ENCODE measurements at regions not wholly inside any gene's neighbourhood (a gene's known extent, or its start where the extent isn't known, plus 50 kb on each side); places are given as distances from the start of the nearest gene placed in this dataset.
A peak's percentile ranks its signal among the peaks of the same experiment; 100 is the strongest.

GRCh38 chr1:62962901-62963776, 179.2 kb downstream of the ATG4C start:
- Histone ChIP-seq H2AFZ (ENCODE audit: low read depth, low read length, poor library complexity, severe bottlenecking) (peak overlapping the region; percentile 57), H4K20me1 (ENCODE audit: insufficient read depth) (no peaks in the 10 kb centered on the region), H3K9me3 (ENCODE audit: control insufficient read depth in 1 of 2, insufficient read depth in 1 of 2, low read depth in 1 of 2, low read length in 2 of 2) (no peaks in the 10 kb centered on the region), H3K79me2 (ENCODE audit: insufficient read depth, low read length) (no peaks in the 10 kb centered on the region), H3K36me3 (ENCODE audit: control insufficient read depth in 1 of 2, insufficient read depth in 2 of 2, low read length in 2 of 2) (no peaks in the 10 kb centered on the region), H3K4me2 (ENCODE audit: low read length) (peak overlapping the region; percentile 41), H3K9ac (ENCODE audit: low read length) (no peak overlapping the region), H3K4me3 (replicated peaks in 1 of 2; ENCODE audit: low read depth in 1 of 2, low read length in 2 of 2) (no peak overlapping the region), H3K4me1 (ENCODE audit: control insufficient read depth in 1 of 2, insufficient read depth in 2 of 2, low read length in 2 of 2) (no peaks in the 10 kb centered on the region), H3K27me3 (ENCODE audit: insufficient read depth, low read length) (no peaks in the 10 kb centered on the region), H3K9me2 (ENCODE audit: insufficient read depth) (no peaks in the 10 kb centered on the region), H3K27ac (ENCODE audit: low read depth, low read length) (no peak overlapping the region)
- ChIA-PET CTCF (no interaction called here), POLR2A (no interaction called here), RAD21 (ENCODE audit: low non-redundant PET in 1 of 2, low total read pairs in 2 of 2, uncharacterized antibody in 2 of 2, unreplicated experiment in 2 of 2) (no interaction called here)
- DNase-seq (ENCODE audit: low read depth, low spot score) (peak; percentile 24), ATAC-seq (peak; percentile 96)
- intact Hi-C loops (cut with micrococcal nuclease), result no loop called here
- TF ChIP-seq CTCF (IDR thresholded peaks at IDR 0.05 in 2 of 3, conservative IDR thresholded peaks at IDR 0.05 in 1 of 3; ENCODE audit: borderline replicate concordance in 1 of 3, insufficient read depth in 1 of 3, low read depth in 2 of 3, low read length in 2 of 3) (peak; percentile 27 to 71 (median 64); a peak in 5 of 6 replicates), RAD21 (IDR thresholded peaks at IDR 0.05; ENCODE audit: low read depth) (peak; percentile 75), EZH2phosphoT487 (IDR thresholded peaks at IDR 0.05; ENCODE audit: borderline replicate concordance) (no peak), SIN3A (IDR thresholded peaks at IDR 0.05; ENCODE audit: low read depth) (no peak), EGR1 (IDR thresholded peaks at IDR 0.05; ENCODE audit: low read depth) (no peak), ATF3 (IDR thresholded peaks at IDR 0.05) (no peak), FOSL1 (IDR thresholded peaks at IDR 0.05; ENCODE audit: low read depth) (no peak), ZBTB33 (IDR thresholded peaks at IDR 0.05; ENCODE audit: extremely low read depth, insufficient replicate concordance, low read length) (no peak), TCF7L2 (IDR thresholded peaks at IDR 0.05; ENCODE audit: borderline replicate concordance, extremely low read depth, insufficient read depth, insufficient read length) (no peak)
- BruUV-seq (replicated peaks), result no TSS peak
